SU-DHL-6 (cell line): ENCODE measurements at regions not wholly inside any gene's neighbourhood (a gene's known extent, or its start where the extent isn't known, plus 50 kb on each side); places are given as distances from the start of the nearest gene placed in this dataset.
"Not testable (repeated sequence)": the region's sequence is repeated elsewhere in the genome, so short reads cannot be mapped to it uniquely, and the experiment has no call there.

Source experiments
- CTCF ChIP-seq: fragments of 200-600 bp; sonication (generic); IDR thresholded peaks from one replicate; pipeline ENCODE4 v1.5.1; 2017; ENCODE audit warnings: antibody characterized with exemption, mild to moderate bottlenecking, low read length, moderate library complexity; ENCODE audit not compliant: insufficient read depth, poor library complexity, severe bottlenecking
- EZH2phosphoT487 ChIP-seq: fragments of 200-600 bp; sonication (generic), shearing (Covaris generic); conservative IDR thresholded peaks from 2 replicates; pipeline ENCODE4 v1.6.1; 2018; ENCODE audit warnings: mild to moderate bottlenecking, antibody characterized with exemption, low read length, moderate library complexity, mixed read lengths

- TF ChIP-seq CTCF, EZH2phosphoT487: not testable (repeated sequence)
These were observed 83.7 kb upstream of the KIF2A start for GRCh38 chr5:62222305-62222704.
